Neural cell (in vitro differentiated cells): ENCODE measurements at regions not wholly inside any gene's neighbourhood (a gene's known extent, or its start where the extent isn't known, plus 50 kb on each side); places are given as distances from the start of the nearest gene placed in this dataset.

Experiments
- H2AFZ ChIP-seq: fragments of 200-600, 300-800 bp; sonication (generic), shearing (Covaris generic); 2 replicates; pipeline ENCODE4 v1.6.0; 2014; ENCODE audit warnings: low read depth, mild to moderate bottlenecking, antibody characterized with exemption, low read length, moderate library complexity
- H3F3A ChIP-seq: fragments of 200-600 bp; shearing (Covaris generic); 2 replicates; pipeline ENCODE4 v1.6.1; 2016; ENCODE audit warnings: mild to moderate bottlenecking, moderate library complexity, mixed read lengths, antibody characterized with exemption, low read length; ENCODE audit not compliant: insufficient read depth, poor library complexity, severe bottlenecking
- H3K27ac ChIP-seq: fragments of 200-600, 300-800 bp; sonication (generic), shearing (Covaris generic); 2 replicates; pipeline ENCODE4 v1.5.1; 2014; ENCODE audit warnings: mild to moderate bottlenecking, low read length, moderate library complexity
- H3K27me3 ChIP-seq: fragments of 300-800, 200-600 bp; sonication (generic), shearing (Covaris generic); 2 replicates; pipeline ENCODE4 v1.6.0; 2014; ENCODE audit warnings: mild to moderate bottlenecking, low read depth, low read length, moderate library complexity; ENCODE audit not compliant: insufficient read depth
- H3K36me3 ChIP-seq: fragments of 300-800, 200-600 bp; sonication (generic), shearing (Covaris generic); 2 replicates; pipeline ENCODE4 v1.5.1; 2014; ENCODE audit warnings: mild to moderate bottlenecking, antibody characterized with exemption, low read length, moderate library complexity; ENCODE audit not compliant: insufficient read depth
- H3K4me2 ChIP-seq: fragments of 300-800, 200-600 bp; sonication (generic), shearing (Covaris generic); 2 replicates; pipeline ENCODE4 v1.6.0; 2014; ENCODE audit warnings: mild to moderate bottlenecking, low read length
- H3K4me3 ChIP-seq: fragments of 300-800, 200-600 bp; sonication (generic), shearing (Covaris generic); 2 replicates; pipeline ENCODE4 v1.5.1; 2014; ENCODE audit warnings: mild to moderate bottlenecking, low read length, moderate library complexity
- H3K79me2 ChIP-seq: fragments of 200-600 bp; shearing (Covaris generic); replicated peaks from 2 replicates; pipeline ENCODE4 v1.6.0; 2014; ENCODE audit warnings: mild to moderate bottlenecking, low read length, moderate library complexity; ENCODE audit not compliant: insufficient read depth
- H3K9ac ChIP-seq: fragments of 300-800, 200-600 bp; sonication (generic), shearing (Covaris generic); 2 replicates; pipeline ENCODE4 v1.6.1; 2016; ENCODE audit warnings: mild to moderate bottlenecking, low read length, mixed read lengths
- H3K9me2 ChIP-seq: fragments of 200-600 bp; shearing (Covaris generic); 2 replicates; pipeline ENCODE4 v1.6.1; 2016; ENCODE audit warnings: mild to moderate bottlenecking, low read length, mixed read lengths; ENCODE audit not compliant: insufficient read depth
- H3K9me3 ChIP-seq: fragments of 200-600, 300-800 bp; sonication (generic), shearing (Covaris generic); 2 replicates; pipeline ENCODE4 v1.6.1; 2016; ENCODE audit warnings: mild to moderate bottlenecking, mixed run types, low read length, moderate library complexity, mixed read lengths
- H4K20me1 ChIP-seq: fragments of 200-600 bp; shearing (Covaris generic); 2 replicates; pipeline ENCODE4 v1.6.1; 2016; ENCODE audit warnings: mild to moderate bottlenecking, mixed run types; ENCODE audit not compliant: insufficient read depth
- EP300 ChIP-seq: fragments of 450-650 bp; conservative IDR thresholded peaks from 2 replicates; pipeline ENCODE4 v1.6.1; 2014; ENCODE audit warnings: antibody characterized with exemption, mild to moderate bottlenecking, moderate library complexity; ENCODE audit not compliant: poor library complexity, severe bottlenecking
- EZH2 ChIP-seq: fragments of 200-600, 300-800 bp; shearing (Covaris generic), sonication (generic); IDR thresholded peaks from 2 replicates; pipeline ENCODE4 v1.6.1; 2014; ENCODE audit warnings: antibody characterized with exemption, low read length, borderline replicate concordance, mild to moderate bottlenecking; ENCODE audit not compliant: insufficient read depth, poor library complexity, severe bottlenecking
- MXI1 ChIP-seq: fragments of 450-650 bp; conservative IDR thresholded peaks from 2 replicates; pipeline ENCODE4 v1.6.1; 2014; ENCODE audit warnings: antibody characterized with exemption, mild to moderate bottlenecking; ENCODE audit not compliant: poor library complexity, severe bottlenecking
- POLR2AphosphoS5 ChIP-seq: IDR thresholded peaks from 2 replicates; pipeline ENCODE4 v1.6.1; 2012
- RAD21 ChIP-seq: fragments of 450-650 bp; conservative IDR thresholded peaks from 2 replicates; pipeline ENCODE4 v1.6.1; 2014; ENCODE audit warnings: antibody characterized with exemption, mild to moderate bottlenecking, moderate library complexity
- SMC3 ChIP-seq: fragments of 450-650 bp; conservative IDR thresholded peaks from 2 replicates; pipeline ENCODE4 v1.6.1; 2014; ENCODE audit warnings: antibody characterized with exemption, mild to moderate bottlenecking, moderate library complexity; ENCODE audit not compliant: poor library complexity
- TAF1 ChIP-seq: IDR thresholded peaks from 2 replicates; pipeline ENCODE4 v1.6.1; 2012; ENCODE audit warnings: low read depth
- TF ChIP-seq, protein P1 (sequence below): IDR thresholded peaks from 2 replicates; pipeline ENCODE4 v1.6.1; 2012; ENCODE audit warnings: borderline replicate concordance
- TF ChIP-seq, protein P2 (sequence below): fragments of 450-650 bp; IDR thresholded peaks from 2 replicates; pipeline ENCODE4 v1.5.1; 2014; ENCODE audit warnings: antibody characterized with exemption, mild to moderate bottlenecking, moderate library complexity; ENCODE audit not compliant: poor library complexity, severe bottlenecking

DNA sequence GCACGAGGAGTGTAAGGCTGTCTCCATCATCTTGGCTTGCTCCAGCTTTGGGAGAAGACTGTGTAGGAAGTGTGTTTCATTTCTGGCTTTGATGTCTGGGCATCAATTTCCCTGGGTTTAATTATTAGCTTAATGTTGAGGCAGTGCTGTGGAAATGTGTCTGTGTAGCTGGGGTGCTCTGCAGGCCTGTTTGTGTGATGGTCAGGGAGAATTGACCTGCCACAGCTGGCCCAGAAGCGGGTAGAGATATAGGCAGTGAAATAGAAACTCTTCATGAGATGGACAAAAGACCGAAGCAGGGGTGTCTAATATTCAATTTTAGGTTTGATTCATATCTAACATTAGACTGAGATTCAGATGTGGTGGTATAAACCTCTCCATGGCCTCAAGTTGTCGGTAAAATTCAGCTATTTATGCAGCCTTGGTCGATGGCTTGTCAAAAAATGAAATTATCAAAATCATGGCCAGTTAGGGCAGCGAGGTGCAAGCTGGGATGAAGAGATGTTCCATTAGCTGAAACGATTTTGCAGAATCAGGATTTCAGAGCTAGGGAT lies 95.3 kb upstream of the SNX9 start:
- H3K36me3 ChIP-seq = no peaks in the 10 kb centered on the region
- no peak overlapping the region for H3K4me2 ChIP-seq
- H3F3A ChIP-seq = no peaks in the 10 kb centered on the region
- H4K20me1 ChIP-seq = no peaks in the 10 kb centered on the region
- TF ChIP-seq SMC3 (no peak), TAF1 (no peak), RAD21 (no peak), POLR2AphosphoS5 (no peak), MXI1 (no peak), EP300 (no peak), EZH2 (no peak)
- TF ChIP-seq, protein P1, sequence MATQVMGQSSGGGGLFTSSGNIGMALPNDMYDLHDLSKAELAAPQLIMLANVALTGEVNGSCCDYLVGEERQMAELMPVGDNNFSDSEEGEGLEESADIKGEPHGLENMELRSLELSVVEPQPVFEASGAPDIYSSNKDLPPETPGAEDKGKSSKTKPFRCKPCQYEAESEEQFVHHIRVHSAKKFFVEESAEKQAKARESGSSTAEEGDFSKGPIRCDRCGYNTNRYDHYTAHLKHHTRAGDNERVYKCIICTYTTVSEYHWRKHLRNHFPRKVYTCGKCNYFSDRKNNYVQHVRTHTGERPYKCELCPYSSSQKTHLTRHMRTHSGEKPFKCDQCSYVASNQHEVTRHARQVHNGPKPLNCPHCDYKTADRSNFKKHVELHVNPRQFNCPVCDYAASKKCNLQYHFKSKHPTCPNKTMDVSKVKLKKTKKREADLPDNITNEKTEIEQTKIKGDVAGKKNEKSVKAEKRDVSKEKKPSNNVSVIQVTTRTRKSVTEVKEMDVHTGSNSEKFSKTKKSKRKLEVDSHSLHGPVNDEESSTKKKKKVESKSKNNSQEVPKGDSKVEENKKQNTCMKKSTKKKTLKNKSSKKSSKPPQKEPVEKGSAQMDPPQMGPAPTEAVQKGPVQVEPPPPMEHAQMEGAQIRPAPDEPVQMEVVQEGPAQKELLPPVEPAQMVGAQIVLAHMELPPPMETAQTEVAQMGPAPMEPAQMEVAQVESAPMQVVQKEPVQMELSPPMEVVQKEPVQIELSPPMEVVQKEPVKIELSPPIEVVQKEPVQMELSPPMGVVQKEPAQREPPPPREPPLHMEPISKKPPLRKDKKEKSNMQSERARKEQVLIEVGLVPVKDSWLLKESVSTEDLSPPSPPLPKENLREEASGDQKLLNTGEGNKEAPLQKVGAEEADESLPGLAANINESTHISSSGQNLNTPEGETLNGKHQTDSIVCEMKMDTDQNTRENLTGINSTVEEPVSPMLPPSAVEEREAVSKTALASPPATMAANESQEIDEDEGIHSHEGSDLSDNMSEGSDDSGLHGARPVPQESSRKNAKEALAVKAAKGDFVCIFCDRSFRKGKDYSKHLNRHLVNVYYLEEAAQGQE = no peak
- TF ChIP-seq, protein P2, sequence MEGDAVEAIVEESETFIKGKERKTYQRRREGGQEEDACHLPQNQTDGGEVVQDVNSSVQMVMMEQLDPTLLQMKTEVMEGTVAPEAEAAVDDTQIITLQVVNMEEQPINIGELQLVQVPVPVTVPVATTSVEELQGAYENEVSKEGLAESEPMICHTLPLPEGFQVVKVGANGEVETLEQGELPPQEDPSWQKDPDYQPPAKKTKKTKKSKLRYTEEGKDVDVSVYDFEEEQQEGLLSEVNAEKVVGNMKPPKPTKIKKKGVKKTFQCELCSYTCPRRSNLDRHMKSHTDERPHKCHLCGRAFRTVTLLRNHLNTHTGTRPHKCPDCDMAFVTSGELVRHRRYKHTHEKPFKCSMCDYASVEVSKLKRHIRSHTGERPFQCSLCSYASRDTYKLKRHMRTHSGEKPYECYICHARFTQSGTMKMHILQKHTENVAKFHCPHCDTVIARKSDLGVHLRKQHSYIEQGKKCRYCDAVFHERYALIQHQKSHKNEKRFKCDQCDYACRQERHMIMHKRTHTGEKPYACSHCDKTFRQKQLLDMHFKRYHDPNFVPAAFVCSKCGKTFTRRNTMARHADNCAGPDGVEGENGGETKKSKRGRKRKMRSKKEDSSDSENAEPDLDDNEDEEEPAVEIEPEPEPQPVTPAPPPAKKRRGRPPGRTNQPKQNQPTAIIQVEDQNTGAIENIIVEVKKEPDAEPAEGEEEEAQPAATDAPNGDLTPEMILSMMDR = no peak
- no peaks in the 10 kb centered on the region for H3K9me3 ChIP-seq
- no peak overlapping the region for H2AFZ ChIP-seq
- no peaks in the 10 kb centered on the region for H3K9me2 ChIP-seq
- no peak overlapping the region for H3K4me3 ChIP-seq
- H3K27me3 ChIP-seq = no peaks in the 10 kb centered on the region
- no peak overlapping the region for H3K27ac ChIP-seq
- H3K79me2 ChIP-seq = no peaks in the 10 kb centered on the region
- H3K9ac ChIP-seq = no peak overlapping the region

DNA sequence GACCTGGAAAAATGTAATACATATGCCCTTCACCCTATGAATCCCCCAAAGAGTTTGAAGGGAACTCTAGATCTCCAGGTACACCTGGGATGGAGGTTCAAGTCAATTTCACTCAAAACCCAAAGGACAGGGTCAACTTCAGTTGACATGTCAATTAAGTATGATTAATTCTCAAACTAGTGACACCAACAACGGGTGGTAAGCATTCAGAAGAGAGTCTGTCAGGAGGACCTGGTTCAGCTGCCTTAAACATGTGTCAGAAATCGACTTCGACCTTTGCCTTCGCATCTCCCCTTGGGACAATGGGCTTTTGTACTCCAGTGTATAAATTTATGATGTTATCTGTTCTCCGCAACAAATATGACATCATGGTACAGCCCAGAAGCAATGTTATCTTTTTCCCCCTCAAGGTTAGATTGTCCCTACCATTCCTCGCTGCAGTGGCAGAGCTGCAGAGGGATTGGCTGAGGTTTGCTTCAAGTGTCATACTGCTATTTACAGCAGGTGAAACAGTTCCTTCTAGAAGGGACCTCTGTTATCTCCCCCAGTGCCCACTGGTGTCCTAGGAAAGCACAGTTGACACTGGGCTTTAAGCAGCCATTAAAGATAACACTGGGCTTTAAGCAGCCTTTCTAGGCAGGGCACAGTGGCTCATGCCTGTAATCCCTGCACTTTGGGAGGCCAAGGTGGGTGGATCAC lies 94.7 kb upstream of the SNX9 start:
- Histone ChIP-seq H3K9me2 (no peaks in the 10 kb centered on the region), H3K27me3 (no peaks in the 10 kb centered on the region), H3K9ac (no peak overlapping the region), H4K20me1 (no peaks in the 10 kb centered on the region), H3K27ac (no peak overlapping the region), H3K79me2 (no peaks in the 10 kb centered on the region), H3K4me2 (no peak overlapping the region), H3K4me3 (no peak overlapping the region), H3K36me3 (no peaks in the 10 kb centered on the region), H3F3A (no peaks in the 10 kb centered on the region), H3K9me3 (no peaks in the 10 kb centered on the region), H2AFZ (no peak overlapping the region)
- no peak for TF ChIP-seq RAD21
- no peak for TF ChIP-seq EZH2
- TF ChIP-seq EP300 = no peak
- TF ChIP-seq TAF1 = no peak
- TF ChIP-seq MXI1 = no peak
- no peak for TF ChIP-seq SMC3
- TF ChIP-seq, protein P1 = no peak
- TF ChIP-seq, protein P2 = no peak
